CD14-positive monocyte (primary cell): ENCODE measurements at regions not wholly inside any gene's neighbourhood (a gene's known extent, or its start where the extent isn't known, plus 50 kb on each side); places are given as distances from the start of the nearest gene placed in this dataset.

ENCODE experiments used
- DNase-seq, 3 donors: peaks; one replicate each; pipeline ENCODE4 v3.0.0-alpha.2; 2011 to 2022
- H2AFZ ChIP-seq: 2 replicates; pipeline ENCODE4 v1.6.0; 2012; ENCODE audit warnings: mild to moderate bottlenecking, low read depth, low read length, inconsistent platforms; ENCODE audit not compliant: insufficient read depth, poor library complexity, severe bottlenecking
- H3K27ac ChIP-seq, 2 donors: 1 replicate in 1 of 2; 2 replicates in 1 of 2; pipeline ENCODE4 v1.5.1; 2012 to 2013; ENCODE audit warnings: low read length in 2 of 2, control low read depth in 1 of 2, inconsistent platforms in 1 of 2, low read depth in 1 of 2, mild to moderate bottlenecking in 1 of 2
- H3K27me3 ChIP-seq, 2 donors: one replicate each; pipeline versions ENCODE4 v1.6.0 to v1.6.1; 2011 to 2013; ENCODE audit warnings: low read length in 2 of 2; ENCODE audit not compliant: control insufficient read depth in 2 of 2, insufficient read depth in 2 of 2
- H3K36me3 ChIP-seq, 2 donors: replicated peaks in 1 of 2; 1 replicate in 1 of 2; 2 replicates in 1 of 2; pipeline versions ENCODE4 v1.5.1 to v1.6.1; 2012 to 2013; ENCODE audit warnings: low read length in 2 of 2, control low read depth in 1 of 2, inconsistent platforms in 1 of 2, mild to moderate bottlenecking in 1 of 2; ENCODE audit not compliant: insufficient read depth in 2 of 2, control insufficient read depth in 1 of 2
- H3K4me1 ChIP-seq, 2 donors: 1 replicate in 1 of 2; 2 replicates in 1 of 2; pipeline versions ENCODE4 v1.5.1 to v1.6.1; 2012 to 2013; ENCODE audit warnings: low read length in 2 of 2, control low read depth in 1 of 2, inconsistent platforms in 1 of 2, mild to moderate bottlenecking in 1 of 2, moderate library complexity in 1 of 2; ENCODE audit not compliant: insufficient read depth in 2 of 2, control insufficient read depth in 1 of 2
- H3K4me2 ChIP-seq: replicated peaks from 2 replicates; pipeline ENCODE3; 2012; ENCODE audit warnings: low read length, moderate library complexity, mild to moderate bottlenecking; ENCODE audit not compliant: poor library complexity, severe bottlenecking; ENCODE audit errors: extremely low read depth
- H3K4me3 ChIP-seq, 3 experiments: fragments of 200-600 bp in 1 of 3; sonication (generic) in 1 of 3; replicated peaks in 1 of 3; 1 replicate in 2 of 3; 2 replicates in 1 of 3; pipeline ENCODE4 v1.5.1; 2011 to 2013; ENCODE audit warnings: low read length in 3 of 3, mild to moderate bottlenecking in 3 of 3, control low read depth in 2 of 3, low read depth in 2 of 3, inconsistent platforms in 1 of 3, moderate library complexity in 1 of 3
- H3K79me2 ChIP-seq: 2 replicates; pipeline ENCODE4 v1.6.0; 2012; ENCODE audit warnings: mild to moderate bottlenecking, control low read depth, inconsistent platforms, low read length, moderate library complexity; ENCODE audit not compliant: insufficient read depth
- H3K9ac ChIP-seq: 2 replicates; pipeline ENCODE4 v1.6.0; 2017; ENCODE audit warnings: low read length, mild to moderate bottlenecking; ENCODE audit not compliant: insufficient read depth, poor library complexity, severe bottlenecking
- H3K9me3 ChIP-seq, 2 donors: replicated peaks in 1 of 2; 1 replicate in 1 of 2; 2 replicates in 1 of 2; pipeline versions ENCODE4 v1.5.1 to v1.6.1; 2012 to 2013; ENCODE audit warnings: low read length in 2 of 2, control low read depth in 1 of 2; ENCODE audit not compliant: control insufficient read depth in 1 of 2, insufficient read depth in 1 of 2
- H4K20me1 ChIP-seq: 2 replicates; pipeline ENCODE4 v1.6.0; 2012; ENCODE audit warnings: mild to moderate bottlenecking, low read length, control low read depth, moderate library complexity; ENCODE audit not compliant: insufficient read depth
- H3K27ac Mint-ChIP-seq, 7 donors: one replicate each; pipeline ENCODE4 v1.8.0; 2020; ENCODE audit warnings: mild to moderate bottlenecking in 7 of 7, mixed read lengths in 7 of 7, moderate library complexity in 6 of 7, inconsistent platforms in 2 of 7
- H3K27me3 Mint-ChIP-seq, 3 donors: one replicate each; pipeline ENCODE4 v1.8.0; 2021 to 2022; ENCODE audit warnings: low read depth in 3 of 3, mild to moderate bottlenecking in 3 of 3, mixed read lengths in 3 of 3, moderate library complexity in 3 of 3, inconsistent platforms in 1 of 3
- H3K36me3 Mint-ChIP-seq, 2 donors: one replicate each; pipeline ENCODE4 v1.8.0; 2020; ENCODE audit warnings: mixed read lengths in 2 of 2, inconsistent platforms in 1 of 2, mild to moderate bottlenecking in 1 of 2
- H3K4me1 Mint-ChIP-seq: one replicate; pipeline ENCODE4 v1.8.0; 2020; ENCODE audit warnings: mild to moderate bottlenecking, mixed read lengths
- H3K4me3 Mint-ChIP-seq, 2 donors: one replicate each; pipeline ENCODE4 v1.8.0; 2020; ENCODE audit warnings: mild to moderate bottlenecking in 2 of 2, mixed read lengths in 2 of 2, moderate library complexity in 1 of 2
- H3K9me3 Mint-ChIP-seq, 7 donors: one replicate each; pipeline ENCODE4 v1.8.0; 2020 to 2022; ENCODE audit warnings: mixed read lengths in 7 of 7, mild to moderate bottlenecking in 6 of 7, moderate library complexity in 6 of 7, inconsistent platforms in 2 of 7
- CTCF ChIP-seq: fragments of 200-600 bp; IDR thresholded peaks from one replicate; pipeline ENCODE4 v1.8.0; 2022; ENCODE audit warnings: antibody characterized with exemption, mild to moderate bottlenecking
- WGBS: methylation state at CpG from one replicate; pipeline ENCODE4 v1.1.5; 2013; ENCODE audit warnings: missing lambda C conversion rate; ENCODE audit not compliant: insufficient coverage; 5-methylcytosine and 5-hydroxymethylcytosine counted together
- intact Hi-C, 2 donors: fragments of 100-400 bp; cut with micrococcal nuclease; formaldehyde crosslinking; loops; one replicate each; pipeline versions ENCODE4 v1.15.0 to v1.15.1; 2023

- Histone ChIP-seq H3K4me1 (peaks cover 14 to 27% of the 10 kb centered on the region in 2 donors), H3K9ac (no peak overlapping the region), H4K20me1 (no peaks in the 10 kb centered on the region), H3K4me2 (no peak overlapping the region), H3K27me3 (no peaks in the 10 kb centered on the region), H3K27ac (no peak overlapping the region), H3K4me3 (no peak overlapping the region), H3K79me2 (no peaks in the 10 kb centered on the region), H3K9me3 (peaks cover 0 to 8% of the 10 kb centered on the region in 2 donors), H3K36me3 (no peaks in the 10 kb centered on the region), H2AFZ (no peak overlapping the region)
- no peak overlapping the region for H3K4me3 Mint-ChIP-seq
- peaks cover 0 to 15% (median 11%) of the 10 kb centered on the region in 7 donors for H3K9me3 Mint-ChIP-seq
- no peak for TF ChIP-seq CTCF
- peaks cover 0 to 1% (median 0%) of the 10 kb centered on the region in 3 donors for H3K27me3 Mint-ChIP-seq
- peaks cover 30% of the 10 kb centered on the region for H3K4me1 Mint-ChIP-seq
- H3K36me3 Mint-ChIP-seq = peaks cover 0 to 1% of the 10 kb centered on the region in 2 donors
- no peak for DNase-seq
- H3K27ac Mint-ChIP-seq = peak overlapping the region in 2 of 7 donors; percentile 7 to 35
- intact Hi-C loops = loop anchor here in 1 of 2 donors (10.0 kb wide), 1 partner anchor 413 kb away; no protein-coding TSS in a partner anchor
Observed at GRCh38 chr13:80052286-80052685, 288.6 kb downstream of the SPRY2 start.

GRCh38 chr13:80050252-80050651, 290.7 kb downstream of the SPRY2 start:
- peak in 1 of 3 donors; percentile 20 for DNase-seq
- intact Hi-C loops = loop anchor here in 1 of 2 donors (10.0 kb wide), 1 partner anchor 415 kb away; no protein-coding TSS in a partner anchor
- Mint-ChIP-seq H3K4me3 (no peak overlapping the region), H3K4me1 (peaks cover 31% of the 10 kb centered on the region), H3K27me3 (peaks cover 0 to 2% (median 0%) of the 10 kb centered on the region in 3 donors), H3K9me3 (peaks cover 0 to 15% (median 13%) of the 10 kb centered on the region in 7 donors), H3K27ac (peak overlapping the region in 3 of 7 donors; percentile 16 to 56 (median 38)), H3K36me3 (peaks cover 0 to 1% of the 10 kb centered on the region in 2 donors)
- H3K27me3 ChIP-seq = no peaks in the 10 kb centered on the region
- H4K20me1 ChIP-seq = no peaks in the 10 kb centered on the region
- no peak overlapping the region for H3K4me3 ChIP-seq
- H3K79me2 ChIP-seq = no peaks in the 10 kb centered on the region
- H2AFZ ChIP-seq = no peak overlapping the region
- WGBS = no CpG with 5 or more reads among the region's 1 CpG
- H3K27ac ChIP-seq = no peak overlapping the region
- no peak overlapping the region for H3K9ac ChIP-seq
- no peaks in the 10 kb centered on the region for H3K36me3 ChIP-seq
- H3K9me3 ChIP-seq = peaks cover 0 to 8% of the 10 kb centered on the region in 2 donors
- H3K4me2 ChIP-seq = no peak overlapping the region
- peaks cover 14 to 27% of the 10 kb centered on the region in 2 donors for H3K4me1 ChIP-seq
- no peak for TF ChIP-seq CTCF
